DND-41 (cell line): ENCODE measurements at regions not wholly inside any gene's neighbourhood (a gene's known extent, or its start where the extent isn't known, plus 50 kb on each side); places are given as distances from the start of the nearest gene placed in this dataset.

ENCODE experiments used
- CTCF ChIP-seq: IDR thresholded peaks from 2 replicates; pipeline ENCODE4 v1.5.1; 2012; ENCODE audit warnings: borderline replicate concordance, low read length, moderate library complexity, mild to moderate bottlenecking; ENCODE audit not compliant: poor library complexity, severe bottlenecking; ENCODE audit errors: extremely low read depth
- EZH2 ChIP-seq: IDR thresholded peaks from 3 replicates; pipeline ENCODE4 v1.6.1; 2012; ENCODE audit warnings: borderline replicate concordance, low read depth, mild to moderate bottlenecking, moderate library complexity, low read length, inconsistent platforms; ENCODE audit not compliant: severe bottlenecking

- TF ChIP-seq CTCF: no peak
- TF ChIP-seq EZH2: no peak
Measured at GRCh38 chr10:9986786-9987185, 1030.9 kb upstream of the CELF2 start.
